VCaP (cell line): ENCODE measurements at regions not wholly inside any gene's neighbourhood (a gene's known extent, or its start where the extent isn't known, plus 50 kb on each side); places are given as distances from the start of the nearest gene placed in this dataset.
A peak's percentile ranks its signal among the peaks of the same experiment; 100 is the strongest.

ENCODE experiments used
- H3K27ac ChIP-seq: fragments of 450-650 bp; 2 replicates; pipeline ENCODE4 v1.5.1; 2017
- CTCF ChIP-seq: fragments of 450-650 bp; conservative IDR thresholded peaks from 2 replicates; pipeline ENCODE4 v1.5.1; 2017; ENCODE audit warnings: mild to moderate bottlenecking, moderate library complexity

GRCh38 chr2:207471261-207471660 lies 58.5 kb upstream of the CREB1 start:
- no peak for TF ChIP-seq CTCF
- H3K27ac ChIP-seq, result no peak overlapping the region

- peak overlapping the region; percentile 42 for H3K27ac ChIP-seq
- TF ChIP-seq CTCF, result no peak
Measured at GRCh38 chr2:207472343-207473048, 57.3 kb upstream of the CREB1 start.

GRCh38 chr2:207473049-207473930 lies 56.5 kb upstream of the CREB1 start:
- peak overlapping the region; percentile 42 for H3K27ac ChIP-seq
- TF ChIP-seq CTCF, result peak; percentile 88

DNA sequence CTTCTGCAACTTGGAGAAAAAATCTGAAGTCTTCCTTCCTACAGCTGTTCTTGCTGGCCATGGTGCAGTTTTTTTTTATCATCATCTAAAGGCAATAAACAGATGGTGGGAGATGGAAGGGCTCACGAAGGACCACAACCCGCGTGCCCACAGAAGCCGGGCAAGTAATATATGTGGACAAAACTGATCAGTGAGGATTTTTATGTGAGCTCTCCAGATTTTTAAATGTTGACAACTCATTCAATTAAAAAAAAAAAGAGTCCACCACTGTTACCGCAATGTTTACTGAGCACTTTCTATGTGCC lies 55.9 kb upstream of the CREB1 start:
- no peak for TF ChIP-seq CTCF
- H3K27ac ChIP-seq, result peak overlapping the region; percentile 42; the same call in 1 of the 2 replicates

DNA sequence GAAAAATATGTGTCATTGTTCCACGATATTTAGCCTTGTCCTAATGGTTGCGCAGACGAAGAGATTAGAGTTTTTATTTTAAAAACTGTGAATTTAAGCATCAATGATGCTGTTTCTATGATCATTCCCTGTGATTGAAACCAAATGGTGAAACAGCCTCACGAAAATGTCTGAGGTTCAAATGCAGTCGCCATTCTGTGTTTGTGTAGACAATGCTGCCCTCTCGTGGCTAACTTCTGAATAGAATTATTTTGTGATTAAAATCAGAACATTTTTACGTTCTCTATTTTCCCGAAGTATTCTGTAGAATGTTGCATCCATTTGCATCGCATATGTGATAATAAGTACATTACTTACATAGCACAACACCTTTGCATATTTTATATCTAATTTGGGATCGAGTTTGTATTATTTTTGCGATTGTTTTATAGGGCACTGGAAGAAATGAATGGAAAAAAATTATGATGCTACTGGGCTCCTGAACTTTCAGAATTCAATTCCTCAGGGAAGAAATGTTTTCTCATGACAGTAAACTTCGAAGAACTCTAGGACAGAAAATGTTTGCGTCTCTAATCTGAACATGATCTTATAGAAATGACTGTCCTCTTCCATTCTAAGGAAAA lies 54.8 kb upstream of the CREB1 start:
- TF ChIP-seq CTCF, result peak; percentile 70
- no peak overlapping the region for H3K27ac ChIP-seq

GRCh38 chr2:207475546-207475945 lies 54.2 kb upstream of the CREB1 start:
- TF ChIP-seq CTCF, result no peak
- H3K27ac ChIP-seq, result no peak overlapping the region

DNA sequence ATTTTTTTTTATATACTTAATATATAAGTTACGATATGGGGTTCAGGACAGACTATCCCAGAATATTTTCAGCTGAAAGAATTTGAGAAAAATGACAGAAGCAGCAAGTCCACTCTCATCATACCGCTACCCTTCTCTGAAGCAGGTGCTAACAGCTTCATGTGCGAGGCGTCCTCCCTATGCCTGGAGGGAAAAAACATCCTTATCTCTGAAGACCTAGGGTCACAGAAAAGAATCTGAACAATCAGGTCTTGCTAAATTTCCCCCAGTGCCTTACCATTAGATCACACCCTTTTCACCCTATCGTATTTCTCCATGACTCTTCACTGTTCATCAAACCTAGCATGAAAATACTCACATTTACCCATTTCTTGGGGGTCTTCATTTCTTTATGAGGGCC lies 51.9 kb upstream of the CREB1 start:
- no peak overlapping the region for H3K27ac ChIP-seq
- no peak for TF ChIP-seq CTCF
